Cardiac muscle cell (in vitro differentiated cells and primary cell): ENCODE measurements at regions not wholly inside any gene's neighbourhood (a gene's known extent, or its start where the extent isn't known, plus 50 kb on each side); places are given as distances from the start of the nearest gene placed in this dataset.

Source experiments
- DNase-seq, 2 donors: peaks; one replicate each; pipeline versions ENCODE4 v3.0.0 to v3.0.0-alpha.2; 2010 to 2017; ENCODE audit warnings: low read depth in 1 of 2, low spot score in 1 of 2
- H3K27ac ChIP-seq: fragments of 200-600 bp; sonication (generic); 2 replicates; pipeline ENCODE4 v1.5.1; 2016
- H3K27me3 ChIP-seq: fragments of 200-600 bp; sonication (generic); 2 replicates; pipeline ENCODE4 v1.6.0; 2016; ENCODE audit warnings: control low read depth
- H3K36me3 ChIP-seq: fragments of 200-600 bp; sonication (generic); 2 replicates; pipeline ENCODE4 v1.5.1; 2016; ENCODE audit warnings: control low read depth
- H3K4me1 ChIP-seq: fragments of 200-600 bp; sonication (generic); 2 replicates; pipeline ENCODE4 v1.8.1; 2017; ENCODE audit warnings: low read depth, mild to moderate bottlenecking, mixed run types
- H3K4me3 ChIP-seq: fragments of 200-600 bp; sonication (generic); 2 replicates; pipeline ENCODE4 v1.5.1; 2016; ENCODE audit warnings: mild to moderate bottlenecking
- H3K9me3 ChIP-seq: fragments of 200-600 bp; sonication (generic); 2 replicates; pipeline ENCODE4 v1.5.1; 2017; ENCODE audit warnings: low read depth, mild to moderate bottlenecking, control low read depth
- TF ChIP-seq, protein P1 (sequence below): IDR thresholded peaks from 2 replicates; pipeline ENCODE4 v1.5.1; 2012; ENCODE audit warnings: low read depth, mild to moderate bottlenecking, low read length

- Histone ChIP-seq H3K4me3 (no peak overlapping the region), H3K27ac (no peak overlapping the region), H3K36me3 (no peaks in the 10 kb centered on the region), H3K27me3 (no peaks in the 10 kb centered on the region), H3K4me1 (no peaks in the 10 kb centered on the region), H3K9me3 (no peaks in the 10 kb centered on the region)
- TF ChIP-seq, protein P1, sequence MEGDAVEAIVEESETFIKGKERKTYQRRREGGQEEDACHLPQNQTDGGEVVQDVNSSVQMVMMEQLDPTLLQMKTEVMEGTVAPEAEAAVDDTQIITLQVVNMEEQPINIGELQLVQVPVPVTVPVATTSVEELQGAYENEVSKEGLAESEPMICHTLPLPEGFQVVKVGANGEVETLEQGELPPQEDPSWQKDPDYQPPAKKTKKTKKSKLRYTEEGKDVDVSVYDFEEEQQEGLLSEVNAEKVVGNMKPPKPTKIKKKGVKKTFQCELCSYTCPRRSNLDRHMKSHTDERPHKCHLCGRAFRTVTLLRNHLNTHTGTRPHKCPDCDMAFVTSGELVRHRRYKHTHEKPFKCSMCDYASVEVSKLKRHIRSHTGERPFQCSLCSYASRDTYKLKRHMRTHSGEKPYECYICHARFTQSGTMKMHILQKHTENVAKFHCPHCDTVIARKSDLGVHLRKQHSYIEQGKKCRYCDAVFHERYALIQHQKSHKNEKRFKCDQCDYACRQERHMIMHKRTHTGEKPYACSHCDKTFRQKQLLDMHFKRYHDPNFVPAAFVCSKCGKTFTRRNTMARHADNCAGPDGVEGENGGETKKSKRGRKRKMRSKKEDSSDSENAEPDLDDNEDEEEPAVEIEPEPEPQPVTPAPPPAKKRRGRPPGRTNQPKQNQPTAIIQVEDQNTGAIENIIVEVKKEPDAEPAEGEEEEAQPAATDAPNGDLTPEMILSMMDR, result no peak
- DNase-seq, result no peak
Measured at GRCh38 chr5:143693651-143694252, 118.2 kb upstream of the HMHB1 start.

- H3K36me3 ChIP-seq, result no peaks in the 10 kb centered on the region
- TF ChIP-seq, protein P1, result no peak
- no peaks in the 10 kb centered on the region for H3K9me3 ChIP-seq
- DNase-seq, result no peak
- H3K27ac ChIP-seq, result no peak overlapping the region
- H3K27me3 ChIP-seq, result no peaks in the 10 kb centered on the region
- no peaks in the 10 kb centered on the region for H3K4me1 ChIP-seq
- no peak overlapping the region for H3K4me3 ChIP-seq
Measured at GRCh38 chr5:143692342-143692741, 119.6 kb upstream of the HMHB1 start.

- no peaks in the 10 kb centered on the region for H3K27me3 ChIP-seq
- TF ChIP-seq, protein P1, result no peak
- no peak for DNase-seq
- no peaks in the 10 kb centered on the region for H3K4me1 ChIP-seq
- no peaks in the 10 kb centered on the region for H3K36me3 ChIP-seq
- H3K27ac ChIP-seq, result no peak overlapping the region
- H3K4me3 ChIP-seq, result no peak overlapping the region
- H3K9me3 ChIP-seq, result no peaks in the 10 kb centered on the region
Measured at GRCh38 chr5:143691945-143692290, 120.0 kb upstream of the HMHB1 start.

GRCh38 chr5:143691287-143691944 is 120.5 kb upstream of the HMHB1 start:
- no peaks in the 10 kb centered on the region for H3K9me3 ChIP-seq
- no peaks in the 10 kb centered on the region for H3K4me1 ChIP-seq
- H3K36me3 ChIP-seq, result no peaks in the 10 kb centered on the region
- TF ChIP-seq, protein P1, result no peak
- no peak for DNase-seq
- no peak overlapping the region for H3K27ac ChIP-seq
- no peak overlapping the region for H3K4me3 ChIP-seq
- H3K27me3 ChIP-seq, result no peaks in the 10 kb centered on the region

- no peaks in the 10 kb centered on the region for H3K36me3 ChIP-seq
Measured at GRCh38 chr5:143687604-143688003, 124.4 kb upstream of the HMHB1 start.

More at GRCh38 chr5:143687604-143688003, 124.4 kb upstream of the HMHB1 start:
- Histone ChIP-seq H3K4me1 (no peaks in the 10 kb centered on the region), H3K27ac (no peak overlapping the region), H3K9me3 (no peaks in the 10 kb centered on the region), H3K27me3 (no peaks in the 10 kb centered on the region), H3K4me3 (no peak overlapping the region)
- no peak for DNase-seq
- TF ChIP-seq, protein P1, result no peak
